ENCODE measurements at regions not wholly inside any gene's neighbourhood (a gene's known extent, or its start where the extent isn't known, plus 50 kb on each side); places are given as distances from the start of the nearest gene placed in this dataset.

DNA sequence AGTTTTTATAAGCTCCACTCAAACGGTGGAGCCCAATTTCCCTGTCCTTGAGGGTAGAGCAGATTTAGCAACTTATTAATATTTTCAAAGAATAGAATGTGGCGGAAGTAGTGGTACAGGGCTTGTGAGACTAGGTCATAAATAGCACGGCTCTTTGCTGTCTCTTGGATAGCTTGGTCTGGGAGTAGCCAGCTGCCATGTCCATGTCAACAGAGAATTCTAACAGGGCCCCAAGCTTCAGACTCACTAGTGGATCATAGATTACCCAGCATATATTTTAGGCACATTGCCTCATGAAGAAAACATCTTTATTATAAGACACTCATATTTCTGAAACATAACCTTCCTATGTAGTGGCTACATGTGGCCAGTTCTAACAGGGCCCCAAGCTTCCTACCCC, 755.7 kb downstream of the HDGFL1 start:
- Histone ChIP-seq H3K27ac (ENCODE audit: insufficient read length, low read depth, low read length) (no peak overlapping the region), H2BK12ac (ENCODE audit: insufficient read length, low read depth, low read length) (no peak overlapping the region), H3K23me2 (ENCODE audit: insufficient read length, low read depth, low read length, poor library complexity, severe bottlenecking) (no peaks in the 10 kb centered on the region), H2BK20ac (ENCODE audit: low read depth, low read length, poor library complexity, severe bottlenecking) (no peak overlapping the region), H3T11ph (ENCODE audit: low read length) (no peak overlapping the region), H3K79me1 (ENCODE audit: insufficient read depth, low read depth, low read length, poor library complexity, severe bottlenecking) (no peaks in the 10 kb centered on the region), H3K27me3 (ENCODE audit: insufficient read depth, low read length) (no peaks in the 10 kb centered on the region), H3K4ac (ENCODE audit: low read depth, low read length) (no peak overlapping the region), H3K4me1 (ENCODE audit: insufficient read depth, low read length) (no peaks in the 10 kb centered on the region), H3K79me2 (ENCODE audit: insufficient read depth, low read length) (no peaks in the 10 kb centered on the region), H3K18ac (ENCODE audit: insufficient read length, low read depth, low read length) (no peak overlapping the region), H3K4me2 (ENCODE audit: insufficient read depth, insufficient read length, low read length) (no peak overlapping the region), H2AK5ac (ENCODE audit: insufficient read length, low read length) (no peak overlapping the region), H3K23ac (ENCODE audit: insufficient read length, low read depth, low read length) (no peak overlapping the region), H2AFZ (ENCODE audit: low read length) (no peak overlapping the region), H2BK120ac (ENCODE audit: low read depth, low read length, poor library complexity, severe bottlenecking) (no peak overlapping the region), H4K5ac (ENCODE audit: insufficient read length, low read depth, low read length) (no peak overlapping the region), H3K56ac (ENCODE audit: insufficient read length, low read depth, low read length) (no peak overlapping the region), H3K9ac (ENCODE audit: extremely low read depth, insufficient read length, low read length) (no peak overlapping the region), H4K8ac (replicated peaks; ENCODE audit: insufficient read length, low read depth, low read length) (no peak overlapping the region), H2BK15ac (ENCODE audit: low read depth, low read length) (no peak overlapping the region), H4K20me1 (ENCODE audit: control insufficient read depth, insufficient read depth, insufficient read length) (no peaks in the 10 kb centered on the region), H3K14ac (ENCODE audit: insufficient read depth, low read length) (no peak overlapping the region), H2BK5ac (ENCODE audit: insufficient read length, low read length) (no peak overlapping the region), H3K9me3 (ENCODE audit: control insufficient read depth, low read depth, low read length) (no peaks in the 10 kb centered on the region), H4K91ac (ENCODE audit: insufficient read length, low read depth, low read length) (no peak overlapping the region)
- no peaks in the 10 kb centered on the region; a peak in 1 of 7 replicates for H3K36me3 Mint-ChIP-seq (ENCODE audit: insufficient read depth in 1 of 3, low read depth in 3 of 3)
- no peak overlapping the region for H3K4me3 Mint-ChIP-seq
- TF ChIP-seq CTCF (conservative IDR thresholded peaks at IDR 0.05) = no peak
- no peak overlapping the region for H3K27ac Mint-ChIP-seq
- no CpG with 5 or more reads among the region's 3 CpGs for WGBS (ENCODE audit: extremely low coverage, insufficient read length, low lambda C conversion rate)
- H3K4me1 Mint-ChIP-seq = no peaks in the 10 kb centered on the region
- H3K27me3 Mint-ChIP-seq (ENCODE audit: low read depth) = no peaks in the 10 kb centered on the region
- DNase-seq = no peak
- no peaks in the 10 kb centered on the region; a peak in 1 of 5 replicates for H3K9me3 Mint-ChIP-seq
